ENCODE measurements at regions not wholly inside any gene's neighbourhood (a gene's known extent, or its start where the extent isn't known, plus 50 kb on each side); places are given as distances from the start of the nearest gene placed in this dataset.

DNA sequence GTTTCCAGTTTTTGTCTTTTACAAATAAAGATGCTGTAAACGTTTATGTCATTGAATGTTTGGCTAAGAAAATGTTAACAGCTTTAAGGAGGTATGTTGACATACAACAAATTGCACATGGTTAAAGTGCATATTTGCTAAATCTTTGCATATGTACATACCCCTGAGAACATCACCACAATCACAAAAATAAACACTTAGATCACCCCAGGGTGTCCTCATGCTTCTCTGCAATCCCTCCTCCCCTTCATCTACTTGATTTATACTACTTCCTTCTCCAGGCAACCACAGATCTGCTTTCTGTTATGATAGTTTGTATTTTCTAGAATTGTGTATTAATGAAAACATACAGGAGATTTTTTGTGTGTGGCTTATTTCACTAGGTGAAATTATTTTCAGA is 209.5 kb downstream of the GLRX3 start:
- BruUV-seq (replicated peaks) = no TSS peak
- Mint-ChIP-seq H3K9me3 (ENCODE audit: low read depth, unreplicated experiment) (peaks cover 4% of the 10 kb centered on the region), H3K27me3 (ENCODE audit: unreplicated experiment) (no peaks in the 10 kb centered on the region), H3K4me3 (ENCODE audit: low read depth, unreplicated experiment) (no peak overlapping the region), H3K4me1 (ENCODE audit: low read depth, unreplicated experiment) (no peaks in the 10 kb centered on the region), H3K36me3 (ENCODE audit: insufficient read depth, unreplicated experiment) (no peaks in the 10 kb centered on the region), H3K27ac (ENCODE audit: unreplicated experiment) (no peak overlapping the region)
- intact Hi-C loops (cut with micrococcal nuclease; ENCODE audit: unreplicated experiment) = no loop called here
- CTCF ChIA-PET = no interaction called here
- no peak for DNase-seq
- TF ChIP-seq, protein P1, sequence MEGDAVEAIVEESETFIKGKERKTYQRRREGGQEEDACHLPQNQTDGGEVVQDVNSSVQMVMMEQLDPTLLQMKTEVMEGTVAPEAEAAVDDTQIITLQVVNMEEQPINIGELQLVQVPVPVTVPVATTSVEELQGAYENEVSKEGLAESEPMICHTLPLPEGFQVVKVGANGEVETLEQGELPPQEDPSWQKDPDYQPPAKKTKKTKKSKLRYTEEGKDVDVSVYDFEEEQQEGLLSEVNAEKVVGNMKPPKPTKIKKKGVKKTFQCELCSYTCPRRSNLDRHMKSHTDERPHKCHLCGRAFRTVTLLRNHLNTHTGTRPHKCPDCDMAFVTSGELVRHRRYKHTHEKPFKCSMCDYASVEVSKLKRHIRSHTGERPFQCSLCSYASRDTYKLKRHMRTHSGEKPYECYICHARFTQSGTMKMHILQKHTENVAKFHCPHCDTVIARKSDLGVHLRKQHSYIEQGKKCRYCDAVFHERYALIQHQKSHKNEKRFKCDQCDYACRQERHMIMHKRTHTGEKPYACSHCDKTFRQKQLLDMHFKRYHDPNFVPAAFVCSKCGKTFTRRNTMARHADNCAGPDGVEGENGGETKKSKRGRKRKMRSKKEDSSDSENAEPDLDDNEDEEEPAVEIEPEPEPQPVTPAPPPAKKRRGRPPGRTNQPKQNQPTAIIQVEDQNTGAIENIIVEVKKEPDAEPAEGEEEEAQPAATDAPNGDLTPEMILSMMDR (IDR thresholded peaks at IDR 0.05; ENCODE audit: unreplicated experiment) = no peak

DNA sequence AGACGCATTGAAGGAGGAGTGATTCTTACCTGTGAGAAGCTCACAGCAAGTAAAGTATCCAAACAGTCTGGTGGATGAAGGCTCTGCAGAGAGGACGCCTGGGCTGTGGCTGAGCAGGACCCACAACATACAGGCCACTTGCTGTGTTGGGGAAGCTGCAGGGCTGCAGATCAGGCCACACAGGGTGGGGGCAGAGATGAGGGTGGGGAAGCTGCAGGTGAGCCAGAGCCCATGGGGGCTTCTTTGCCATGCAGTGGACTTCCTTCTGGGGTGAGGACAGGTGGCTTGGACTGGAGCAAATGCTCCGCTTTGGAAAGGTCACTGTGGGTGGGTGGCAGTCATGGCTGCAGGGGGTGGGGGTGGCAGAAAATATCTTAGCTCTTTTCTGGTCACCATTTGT is 214.8 kb downstream of the GLRX3 start:
- no TSS peak for BruUV-seq (replicated peaks)
- Mint-ChIP-seq H3K27ac (ENCODE audit: unreplicated experiment) (no peak overlapping the region), H3K9me3 (ENCODE audit: low read depth, unreplicated experiment) (peaks cover 4% of the 10 kb centered on the region), H3K27me3 (ENCODE audit: unreplicated experiment) (no peaks in the 10 kb centered on the region), H3K4me3 (ENCODE audit: low read depth, unreplicated experiment) (no peak overlapping the region), H3K4me1 (ENCODE audit: low read depth, unreplicated experiment) (no peaks in the 10 kb centered on the region), H3K36me3 (ENCODE audit: insufficient read depth, unreplicated experiment) (no peaks in the 10 kb centered on the region)
- CTCF ChIA-PET = no interaction called here
- intact Hi-C loops (cut with micrococcal nuclease; ENCODE audit: unreplicated experiment) = no loop called here
- TF ChIP-seq, protein P1 (IDR thresholded peaks at IDR 0.05; ENCODE audit: unreplicated experiment) = no peak
- no peak for DNase-seq

DNA sequence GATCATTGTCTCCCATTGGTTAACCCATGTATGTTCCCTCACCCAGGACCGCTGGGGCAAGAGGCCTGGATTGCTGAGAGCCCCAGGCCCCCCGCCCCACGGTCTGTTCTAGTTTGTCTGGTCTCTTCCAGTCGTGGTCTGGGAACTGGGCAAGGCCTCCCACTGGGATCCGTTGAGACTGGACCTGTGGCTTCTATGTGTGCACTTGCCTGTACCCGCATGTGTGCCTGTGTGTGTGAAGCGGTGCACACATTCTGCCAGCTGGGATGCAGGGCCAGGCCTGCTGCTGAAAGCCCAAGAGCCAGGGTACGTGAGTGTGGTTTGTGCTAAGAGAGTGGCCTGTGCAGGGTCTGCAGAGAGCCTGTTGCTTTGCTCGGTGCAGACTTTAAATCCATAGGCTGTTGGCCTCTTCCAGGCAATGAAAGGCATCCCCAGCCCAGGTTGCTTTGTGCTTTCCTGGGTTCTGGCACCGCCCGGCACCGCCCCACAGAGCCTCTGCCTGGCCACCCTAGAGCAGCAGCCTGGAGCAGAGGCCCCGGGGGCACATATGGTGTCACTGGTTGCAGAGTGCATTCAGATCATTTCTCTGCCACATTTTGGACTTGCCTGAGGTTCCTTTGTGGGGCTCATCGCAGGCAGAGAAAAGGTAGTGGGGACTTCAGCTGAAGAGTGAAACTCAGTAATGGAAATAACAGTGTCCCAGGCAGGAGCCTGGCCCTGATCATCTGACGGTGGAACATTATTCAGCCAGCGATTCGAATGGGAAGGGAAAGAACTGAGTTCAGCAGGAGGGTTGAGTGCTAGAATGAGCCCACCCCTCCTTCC is 215.5 kb downstream of the GLRX3 start:
- Mint-ChIP-seq H3K36me3 (ENCODE audit: insufficient read depth, unreplicated experiment) (no peaks in the 10 kb centered on the region), H3K9me3 (ENCODE audit: low read depth, unreplicated experiment) (peaks cover 4% of the 10 kb centered on the region), H3K27me3 (ENCODE audit: unreplicated experiment) (no peaks in the 10 kb centered on the region), H3K4me3 (ENCODE audit: low read depth, unreplicated experiment) (no peak overlapping the region), H3K4me1 (ENCODE audit: low read depth, unreplicated experiment) (no peaks in the 10 kb centered on the region), H3K27ac (ENCODE audit: unreplicated experiment) (no peak overlapping the region)
- no peak for DNase-seq
- TF ChIP-seq, protein P1 (IDR thresholded peaks at IDR 0.05; ENCODE audit: unreplicated experiment) = no peak
- intact Hi-C loops (cut with micrococcal nuclease; ENCODE audit: unreplicated experiment) = no loop called here
- CTCF ChIA-PET = no interaction called here
- no TSS peak for BruUV-seq (replicated peaks)

DNA sequence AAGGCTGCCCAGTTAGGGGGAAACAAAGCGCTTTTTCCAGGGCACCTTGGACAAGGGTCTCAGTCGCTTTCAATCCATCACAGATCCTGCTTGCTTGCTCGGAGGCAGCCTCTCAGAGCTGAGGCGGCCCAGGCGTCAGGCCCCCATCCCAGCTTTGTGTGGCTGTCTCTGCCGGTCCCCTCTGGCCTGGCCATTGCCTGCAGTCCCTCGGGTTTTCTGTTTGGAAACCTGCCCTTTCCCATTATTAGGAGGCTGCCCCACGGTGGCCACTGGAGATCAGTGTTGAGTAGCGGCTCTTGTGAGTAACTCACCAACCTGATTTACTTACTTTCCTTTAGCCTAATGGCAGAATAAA is 216.1 kb downstream of the GLRX3 start:
- H3K36me3 Mint-ChIP-seq (ENCODE audit: insufficient read depth, unreplicated experiment) = no peaks in the 10 kb centered on the region
- peaks cover 4% of the 10 kb centered on the region for H3K9me3 Mint-ChIP-seq (ENCODE audit: low read depth, unreplicated experiment)
- no peak overlapping the region for H3K27ac Mint-ChIP-seq (ENCODE audit: unreplicated experiment)
- H3K4me1 Mint-ChIP-seq (ENCODE audit: low read depth, unreplicated experiment) = no peaks in the 10 kb centered on the region
- no peak overlapping the region for H3K4me3 Mint-ChIP-seq (ENCODE audit: low read depth, unreplicated experiment)
- DNase-seq = no peak
- TF ChIP-seq, protein P1 (IDR thresholded peaks at IDR 0.05; ENCODE audit: unreplicated experiment) = no peak
- intact Hi-C loops (cut with micrococcal nuclease; ENCODE audit: unreplicated experiment) = no loop called here
- no TSS peak for BruUV-seq (replicated peaks)
- CTCF ChIA-PET = no interaction called here
- no peaks in the 10 kb centered on the region for H3K27me3 Mint-ChIP-seq (ENCODE audit: unreplicated experiment)
